GM06990 (cell line): ENCODE measurements at regions not wholly inside any gene's neighbourhood (a gene's known extent, or its start where the extent isn't known, plus 50 kb on each side); places are given as distances from the start of the nearest gene placed in this dataset.

Experiments
- DNase-seq: peaks from one replicate; pipeline ENCODE4 v3.0.0-alpha.2; 2011; ENCODE audit not compliant: insufficient read length; ENCODE audit errors: extremely low read depth
- H3K27me3 ChIP-seq: replicated peaks from 2 replicates; pipeline ENCODE4 v1.6.0; 2011; ENCODE audit warnings: low read length; ENCODE audit not compliant: control insufficient read depth, insufficient read depth
- H3K36me3 ChIP-seq: 2 replicates; pipeline ENCODE4 v1.5.1; 2011; ENCODE audit warnings: low read length; ENCODE audit not compliant: control insufficient read depth, insufficient read depth
- H3K4me3 ChIP-seq: replicated peaks from 2 replicates; pipeline ENCODE4 v1.5.1; 2011; ENCODE audit warnings: low read depth, mild to moderate bottlenecking, control low read depth, low read length
- TF ChIP-seq, protein P1 (sequence below): IDR thresholded peaks from 2 replicates; pipeline ENCODE4 v1.5.1; 2011; ENCODE audit warnings: low read length, control low read depth, mild to moderate bottlenecking, inconsistent platforms; ENCODE audit not compliant: insufficient read depth, poor library complexity, severe bottlenecking

DNA sequence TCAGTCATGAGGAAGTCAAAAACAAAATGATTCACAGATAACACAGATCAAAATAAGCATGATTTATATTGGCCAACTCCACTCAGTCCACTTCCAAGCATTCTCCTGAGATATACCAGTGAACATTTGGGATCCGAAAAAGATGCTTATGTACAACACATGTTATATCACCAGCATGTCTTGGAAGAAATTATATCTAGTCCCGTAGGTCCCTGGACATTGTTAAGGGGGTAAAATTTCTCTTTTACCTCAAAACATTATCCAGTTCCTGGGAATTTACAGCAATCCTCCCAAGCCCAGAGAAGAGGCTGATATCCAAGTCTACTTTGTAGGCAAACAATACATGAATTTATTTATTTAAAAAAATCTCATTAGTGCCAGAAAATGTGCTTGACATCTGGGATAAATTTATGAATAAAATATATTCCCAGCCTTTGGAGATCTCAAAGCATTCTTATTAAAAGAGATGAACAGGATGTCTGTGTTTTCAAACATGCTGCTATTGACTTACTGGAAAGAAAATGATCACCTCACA, 582.2 kb upstream of the ZWINT start:
- no peak overlapping the region for H3K4me3 ChIP-seq
- TF ChIP-seq, protein P1, sequence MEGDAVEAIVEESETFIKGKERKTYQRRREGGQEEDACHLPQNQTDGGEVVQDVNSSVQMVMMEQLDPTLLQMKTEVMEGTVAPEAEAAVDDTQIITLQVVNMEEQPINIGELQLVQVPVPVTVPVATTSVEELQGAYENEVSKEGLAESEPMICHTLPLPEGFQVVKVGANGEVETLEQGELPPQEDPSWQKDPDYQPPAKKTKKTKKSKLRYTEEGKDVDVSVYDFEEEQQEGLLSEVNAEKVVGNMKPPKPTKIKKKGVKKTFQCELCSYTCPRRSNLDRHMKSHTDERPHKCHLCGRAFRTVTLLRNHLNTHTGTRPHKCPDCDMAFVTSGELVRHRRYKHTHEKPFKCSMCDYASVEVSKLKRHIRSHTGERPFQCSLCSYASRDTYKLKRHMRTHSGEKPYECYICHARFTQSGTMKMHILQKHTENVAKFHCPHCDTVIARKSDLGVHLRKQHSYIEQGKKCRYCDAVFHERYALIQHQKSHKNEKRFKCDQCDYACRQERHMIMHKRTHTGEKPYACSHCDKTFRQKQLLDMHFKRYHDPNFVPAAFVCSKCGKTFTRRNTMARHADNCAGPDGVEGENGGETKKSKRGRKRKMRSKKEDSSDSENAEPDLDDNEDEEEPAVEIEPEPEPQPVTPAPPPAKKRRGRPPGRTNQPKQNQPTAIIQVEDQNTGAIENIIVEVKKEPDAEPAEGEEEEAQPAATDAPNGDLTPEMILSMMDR, result no peak
- H3K27me3 ChIP-seq, result no peaks in the 10 kb centered on the region
- no peak for DNase-seq
- H3K36me3 ChIP-seq, result no peaks in the 10 kb centered on the region

DNA sequence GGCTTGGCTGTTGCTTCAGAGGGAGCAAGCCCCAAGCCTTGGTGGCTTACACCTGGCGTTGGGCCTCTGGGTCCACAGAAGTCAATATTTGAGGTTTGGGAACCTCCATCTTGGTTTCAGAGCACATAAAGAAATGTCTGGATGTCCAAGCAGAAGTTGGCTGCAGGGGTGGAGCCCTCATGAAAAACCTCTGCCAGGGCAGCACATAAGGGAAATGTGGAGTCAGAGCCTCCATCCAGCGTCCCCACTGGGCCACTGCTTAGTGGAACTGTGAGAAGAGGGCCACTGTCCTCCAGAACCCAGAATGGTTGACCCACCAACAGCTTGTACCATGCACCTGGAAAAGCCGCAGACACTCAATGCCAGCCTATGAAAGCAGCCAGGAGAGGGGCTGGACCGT, 573.5 kb upstream of the ZWINT start:
- H3K36me3 ChIP-seq, result no peaks in the 10 kb centered on the region
- TF ChIP-seq, protein P1, result no peak
- no peaks in the 10 kb centered on the region for H3K27me3 ChIP-seq
- H3K4me3 ChIP-seq, result no peak overlapping the region
- DNase-seq, result no peak

DNA sequence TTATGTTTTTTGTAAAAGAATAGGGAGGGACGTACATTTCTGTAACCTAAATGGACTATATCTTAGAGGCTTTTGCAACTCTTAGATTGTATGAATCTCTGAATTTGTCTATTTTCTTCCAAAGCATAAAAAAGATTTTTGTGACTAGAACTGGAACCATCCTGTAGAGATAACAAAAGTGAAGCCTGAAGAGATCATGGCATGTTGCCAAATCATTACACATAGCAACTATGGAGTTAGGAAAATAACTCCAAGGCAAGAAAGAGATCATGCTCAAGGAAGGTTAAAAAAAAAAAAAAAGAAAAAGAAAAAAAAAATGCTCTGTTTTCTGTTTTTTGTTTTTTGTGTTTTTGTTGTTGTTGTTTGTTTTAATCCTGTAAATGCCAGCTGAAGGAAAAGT, 567.7 kb upstream of the ZWINT start:
- H3K36me3 ChIP-seq, result no peaks in the 10 kb centered on the region
- DNase-seq, result no peak
- H3K27me3 ChIP-seq, result no peaks in the 10 kb centered on the region
- TF ChIP-seq, protein P1, result no peak
- no peak overlapping the region for H3K4me3 ChIP-seq

DNA sequence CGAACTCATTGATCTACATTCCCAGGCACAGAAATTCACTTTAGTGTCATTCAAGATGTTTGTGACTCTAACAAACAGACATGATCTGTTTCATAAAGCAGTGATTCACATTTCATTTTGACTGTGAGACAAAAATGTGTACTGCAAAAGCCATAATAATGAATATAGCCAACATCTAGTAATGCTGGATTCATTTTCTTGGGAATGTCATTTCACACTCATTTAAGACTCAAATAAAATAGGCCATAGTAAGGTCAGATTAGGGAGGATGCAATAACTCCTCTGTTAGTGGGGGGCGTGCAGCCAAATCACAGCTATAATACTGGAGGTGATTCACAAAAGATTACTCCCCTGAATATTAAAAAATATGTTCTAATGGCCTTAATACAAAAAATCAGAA, 566.6 kb upstream of the ZWINT start:
- H3K4me3 ChIP-seq, result no peak overlapping the region
- DNase-seq, result no peak
- TF ChIP-seq, protein P1, result no peak
- no peaks in the 10 kb centered on the region for H3K36me3 ChIP-seq
- no peaks in the 10 kb centered on the region for H3K27me3 ChIP-seq

DNA sequence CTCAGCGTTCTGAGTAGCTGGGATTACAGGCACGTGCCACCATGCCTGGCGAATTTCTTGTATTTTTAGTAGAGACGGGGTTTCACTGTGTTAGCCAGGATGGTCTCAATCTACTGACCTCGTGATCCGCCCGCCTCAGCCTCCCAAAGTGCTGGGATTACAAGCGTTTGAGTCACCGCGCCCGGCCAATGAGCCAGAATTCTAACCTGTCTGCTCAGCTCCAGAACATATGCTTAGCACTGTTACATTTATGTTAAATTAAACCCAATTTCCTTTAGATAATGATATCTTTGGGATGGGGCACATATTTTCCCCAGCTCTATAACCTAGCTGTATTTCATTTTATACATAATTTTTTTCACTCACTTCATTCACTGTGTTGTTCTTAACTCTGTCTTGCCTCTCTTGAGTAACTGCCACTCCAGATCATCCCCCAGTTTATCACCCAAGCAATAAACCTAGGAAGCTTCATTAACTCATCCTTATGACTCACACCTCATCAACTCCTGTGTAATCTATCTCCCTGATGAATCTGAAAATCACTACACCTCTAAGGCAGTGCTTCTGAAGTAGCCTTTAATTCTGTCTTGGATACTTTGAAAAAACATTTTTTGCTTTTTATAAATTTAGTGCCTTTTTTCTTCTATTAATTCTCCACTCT, 559.7 kb upstream of the ZWINT start:
- H3K4me3 ChIP-seq, result no peak overlapping the region
- DNase-seq, result no peak
- TF ChIP-seq, protein P1, result no peak
- H3K36me3 ChIP-seq, result no peaks in the 10 kb centered on the region
- H3K27me3 ChIP-seq, result no peaks in the 10 kb centered on the region

DNA sequence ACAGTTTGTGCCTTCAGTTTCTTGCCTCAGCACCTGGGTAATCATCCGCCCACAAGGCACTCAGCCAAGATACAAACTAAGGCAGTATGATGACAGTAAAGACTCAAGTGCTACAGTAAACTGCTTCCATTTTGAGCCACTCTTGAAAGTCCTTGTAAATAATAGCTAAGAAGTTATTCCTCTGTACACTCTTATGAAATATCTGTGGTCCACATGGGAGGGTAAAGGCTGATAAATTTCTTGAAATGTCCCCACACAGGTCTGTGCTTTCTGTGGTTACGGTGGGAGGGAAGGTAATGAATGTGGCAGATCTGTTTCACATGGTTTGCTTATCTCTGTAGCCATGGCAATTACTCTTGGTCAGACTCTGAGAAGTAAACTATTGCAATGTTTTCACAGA, 551.0 kb upstream of the ZWINT start:
- DNase-seq, result no peak
- no peaks in the 10 kb centered on the region for H3K27me3 ChIP-seq
- H3K4me3 ChIP-seq, result no peak overlapping the region
- no peaks in the 10 kb centered on the region for H3K36me3 ChIP-seq
- TF ChIP-seq, protein P1, result no peak
